Mammary epithelial cell (primary cell): ENCODE measurements at regions not wholly inside any gene's neighbourhood (a gene's known extent, or its start where the extent isn't known, plus 50 kb on each side); places are given as distances from the start of the nearest gene placed in this dataset.

ENCODE experiments used
- CTCF ChIP-seq, 2 donors: IDR thresholded peaks in 1 of 2; conservative IDR thresholded peaks in 1 of 2; 2 replicates each; pipeline ENCODE4 v1.5.1; 2011 to 2012; ENCODE audit warnings: inconsistent platforms in 2 of 2, low read length in 2 of 2, mild to moderate bottlenecking in 2 of 2, control low read depth in 1 of 2, low read depth in 1 of 2; ENCODE audit not compliant: insufficient read depth in 1 of 2; ENCODE audit errors: extremely low read depth in 1 of 2
- EZH2 ChIP-seq: IDR thresholded peaks from 2 replicates; pipeline ENCODE4 v1.6.1; 2012; ENCODE audit warnings: low read length, inconsistent platforms, borderline replicate concordance

DNA sequence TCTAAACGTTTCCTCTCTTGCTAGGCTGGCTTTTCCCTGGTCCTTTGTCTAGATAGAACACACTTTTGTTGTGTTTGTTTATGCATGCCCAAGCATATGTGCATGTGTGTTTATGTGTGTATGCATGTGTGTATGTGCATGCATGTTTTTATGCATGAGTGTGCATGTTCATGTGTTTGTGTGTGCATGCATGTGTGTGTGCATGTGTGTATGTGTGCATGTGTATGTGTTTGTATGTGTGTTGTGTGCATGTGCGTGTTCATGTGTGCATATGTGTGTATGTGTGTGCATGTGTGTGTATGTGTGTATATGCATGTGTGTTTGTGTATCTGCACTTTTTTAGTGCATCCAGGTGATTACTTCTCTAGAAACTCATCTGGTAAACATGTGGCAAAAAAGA, 558.0 kb downstream of the GALR1 start:
- TF ChIP-seq CTCF (conservative IDR thresholded peaks at IDR 0.05 in 1 of 2, IDR thresholded peaks at IDR 0.05 in 1 of 2; ENCODE audit: extremely low read depth in 1 of 2, insufficient read depth in 1 of 2, low read depth in 1 of 2, low read length in 2 of 2) (no peak), EZH2 (no peak)
